CD4-positive, alpha-beta memory T cell (primary cell): ENCODE measurements at regions not wholly inside any gene's neighbourhood (a gene's known extent, or its start where the extent isn't known, plus 50 kb on each side); places are given as distances from the start of the nearest gene placed in this dataset.
"Not testable (repeated sequence)": the region's sequence is repeated elsewhere in the genome, so short reads cannot be mapped to it uniquely, and the experiment has no call there.

ENCODE experiments used
- CTCF ChIA-PET: fragments of 350-600 bp; sonication (Branson Sonifier 250); formaldehyde crosslinking; loops from one replicate; lab custom pipeline; 2021; ENCODE audit warnings: inconsistent platforms; ENCODE audit not compliant: partially characterized antibody; lab: Charles Lee
- POLR2A ChIA-PET: fragments of 350-600 bp; sonication (Branson Sonifier 250); formaldehyde crosslinking; loops from one replicate; lab custom pipeline; 2021; ENCODE audit not compliant: partially characterized antibody; lab: Charles Lee
- DNase-seq, 5 donors: peaks; one replicate each; pipeline versions ENCODE4 v3.0.0 to v3.0.0-alpha.2; 2020 to 2022; ENCODE audit warnings: mixed read lengths in 1 of 5
- H3K27ac ChIP-seq: one replicate; pipeline ENCODE4 v1.7.0; 2013; ENCODE audit warnings: low read depth, low read length
- H3K27me3 ChIP-seq: 2 replicates; pipeline ENCODE4 v1.7.0; 2013; ENCODE audit warnings: mild to moderate bottlenecking, low read length, moderate library complexity; ENCODE audit not compliant: insufficient read depth
- H3K36me3 ChIP-seq: 2 replicates; pipeline ENCODE4 v1.7.0; 2013; ENCODE audit warnings: mild to moderate bottlenecking, low read length, moderate library complexity; ENCODE audit not compliant: insufficient read depth
- H3K4me1 ChIP-seq: 2 replicates; pipeline ENCODE4 v1.7.0; 2013; ENCODE audit warnings: mild to moderate bottlenecking, low read length, moderate library complexity; ENCODE audit not compliant: insufficient read depth
- H3K4me3 ChIP-seq, 2 donors: one replicate each; pipeline ENCODE4 v1.7.0; 2013; ENCODE audit warnings: low read length in 2 of 2, mild to moderate bottlenecking in 1 of 2
- H3K9me3 ChIP-seq, 2 donors: one replicate each; pipeline ENCODE4 v1.7.0; 2013; ENCODE audit warnings: low read length in 2 of 2, control low read depth in 1 of 2; ENCODE audit not compliant: control insufficient read depth in 1 of 2
- H3K27ac Mint-ChIP-seq, 7 donors: one replicate each; pipeline ENCODE4 v1.8.0; 2020 to 2021; ENCODE audit warnings: mixed read lengths in 7 of 7, mild to moderate bottlenecking in 6 of 7, inconsistent platforms in 3 of 7, moderate library complexity in 3 of 7
- H3K27me3 Mint-ChIP-seq, 2 donors: one replicate each; pipeline ENCODE4 v1.8.0; 2020 to 2021; ENCODE audit warnings: mixed read lengths in 2 of 2
- H3K36me3 Mint-ChIP-seq, 2 donors: one replicate each; pipeline ENCODE4 v1.8.0; 2020 to 2021; ENCODE audit warnings: mixed read lengths in 2 of 2, inconsistent platforms in 1 of 2, mild to moderate bottlenecking in 1 of 2
- H3K4me1 Mint-ChIP-seq, 4 donors: one replicate each; pipeline ENCODE4 v1.8.0; 2020 to 2021; ENCODE audit warnings: mixed read lengths in 4 of 4, mild to moderate bottlenecking in 1 of 4
- H3K4me3 Mint-ChIP-seq, 8 donors: one replicate each; pipeline ENCODE4 v1.8.0; 2020 to 2021; ENCODE audit warnings: mixed read lengths in 8 of 8, mild to moderate bottlenecking in 7 of 8, moderate library complexity in 6 of 8, inconsistent platforms in 3 of 8
- H3K9me3 Mint-ChIP-seq, 8 donors: one replicate each; pipeline ENCODE4 v1.8.0; 2020 to 2021; ENCODE audit warnings: mixed read lengths in 8 of 8, mild to moderate bottlenecking in 5 of 8, inconsistent platforms in 3 of 8, moderate library complexity in 1 of 8
- intact Hi-C: fragments of 100-400 bp; cut with micrococcal nuclease; formaldehyde crosslinking; loops from one replicate; pipeline ENCODE4 v1.15.1; 2023

DNA sequence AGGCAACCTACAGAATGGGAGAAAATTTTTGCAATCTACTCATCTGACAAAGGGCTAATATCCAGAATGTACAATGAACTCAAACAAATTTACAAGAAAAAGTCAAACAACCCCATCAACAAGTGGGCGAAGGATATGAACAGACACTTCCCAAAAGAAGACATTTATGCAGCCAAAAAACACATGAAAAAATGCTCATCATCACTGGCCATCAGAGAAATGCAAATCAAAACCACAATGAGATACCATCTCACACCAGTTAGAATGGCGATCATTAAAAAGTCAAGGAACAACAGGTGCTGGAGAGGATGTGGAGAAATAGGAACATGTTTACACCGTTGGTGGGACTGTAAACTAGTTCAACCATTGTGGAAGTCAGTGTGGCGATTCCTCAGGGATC lies 192.2 kb downstream of the RTL9 start:
- H3K27ac Mint-ChIP-seq, H3K4me3 ChIP-seq, H3K9me3 ChIP-seq, H3K27me3 ChIP-seq, H3K27ac ChIP-seq, H3K27me3 Mint-ChIP-seq, H3K4me1 ChIP-seq, H3K4me1 Mint-ChIP-seq, CTCF ChIA-PET, H3K36me3 Mint-ChIP-seq, H3K4me3 Mint-ChIP-seq, POLR2A ChIA-PET, DNase-seq, H3K9me3 Mint-ChIP-seq, intact Hi-C loops, H3K36me3 ChIP-seq: not testable (repeated sequence)

DNA sequence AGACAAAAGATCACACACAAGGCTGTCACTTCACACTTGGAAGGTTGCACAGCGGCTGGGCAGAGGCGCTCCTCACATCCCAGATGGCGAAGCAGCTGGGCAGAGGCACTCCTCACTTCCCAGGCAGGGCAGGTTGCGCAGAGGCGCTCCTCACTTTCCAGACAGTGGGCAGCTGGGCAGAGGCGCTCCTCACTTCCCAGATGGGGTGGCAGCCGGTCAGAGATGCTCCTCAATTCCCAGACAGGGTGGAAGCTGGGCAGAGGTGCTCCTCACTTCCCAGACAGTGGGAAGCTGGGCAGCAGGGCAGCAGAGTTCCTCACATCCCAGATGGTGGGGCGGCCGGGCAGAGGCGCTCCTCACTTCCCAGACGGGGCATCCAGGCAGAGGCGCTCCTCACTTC lies 199.2 kb downstream of the RTL9 start:
- Mint-ChIP-seq H3K9me3 (peaks cover 0 to 10% (median 6%) of the 10 kb centered on the region in 8 donors), H3K4me3 (no peak overlapping the region), H3K27ac (no peak overlapping the region), H3K27me3 (no peaks in the 10 kb centered on the region), H3K36me3 (peaks cover 0 to 5% of the 10 kb centered on the region in 2 donors), H3K4me1 (no peaks in the 10 kb centered on the region)
- CTCF ChIA-PET, result no interaction called here
- peak in 1 of 5 donors; percentile 5 for DNase-seq
- POLR2A ChIA-PET, result no interaction called here
- Histone ChIP-seq H3K36me3 (no peaks in the 10 kb centered on the region), H3K4me3 (no peak overlapping the region), H3K9me3 (no peaks in the 10 kb centered on the region), H3K27me3 (no peaks in the 10 kb centered on the region), H3K27ac (no peak overlapping the region), H3K4me1 (no peaks in the 10 kb centered on the region)
- intact Hi-C loops, result no loop called here

DNA sequence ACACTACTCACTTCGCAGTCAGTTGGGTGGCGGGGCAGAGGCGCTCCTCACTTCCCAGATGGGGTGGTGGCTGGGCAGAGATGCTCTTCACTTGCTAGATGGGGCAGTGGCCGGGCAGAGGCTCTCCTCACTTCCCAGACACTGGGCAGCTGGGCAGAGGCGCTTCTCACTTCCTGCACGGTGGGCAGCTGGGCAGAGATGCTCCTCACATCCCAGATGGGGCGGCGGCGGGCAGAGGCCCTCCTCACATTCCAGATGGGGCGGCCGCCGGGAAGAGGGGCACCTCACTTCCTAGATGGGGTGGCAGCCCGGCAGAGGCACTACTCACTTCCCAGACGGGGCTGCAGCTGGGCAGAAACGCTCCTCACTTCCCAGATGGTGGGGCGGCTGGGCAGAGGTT lies 199.8 kb downstream of the RTL9 start:
- ChIA-PET POLR2A (no interaction called here), CTCF (no interaction called here)
- peaks cover 0 to 5% of the 10 kb centered on the region in 2 donors for H3K36me3 Mint-ChIP-seq
- no peak overlapping the region for H3K27ac Mint-ChIP-seq
- H3K4me3 Mint-ChIP-seq, result no peak overlapping the region
- Histone ChIP-seq H3K27ac (no peak overlapping the region), H3K4me1 (no peaks in the 10 kb centered on the region), H3K4me3 (no peak overlapping the region), H3K27me3 (no peaks in the 10 kb centered on the region), H3K9me3 (no peaks in the 10 kb centered on the region), H3K36me3 (no peaks in the 10 kb centered on the region)
- H3K9me3 Mint-ChIP-seq, result peaks cover 0 to 10% (median 6%) of the 10 kb centered on the region in 8 donors
- H3K27me3 Mint-ChIP-seq, result no peaks in the 10 kb centered on the region
- intact Hi-C loops, result no loop called here
- H3K4me1 Mint-ChIP-seq, result no peaks in the 10 kb centered on the region
- no peak for DNase-seq

DNA sequence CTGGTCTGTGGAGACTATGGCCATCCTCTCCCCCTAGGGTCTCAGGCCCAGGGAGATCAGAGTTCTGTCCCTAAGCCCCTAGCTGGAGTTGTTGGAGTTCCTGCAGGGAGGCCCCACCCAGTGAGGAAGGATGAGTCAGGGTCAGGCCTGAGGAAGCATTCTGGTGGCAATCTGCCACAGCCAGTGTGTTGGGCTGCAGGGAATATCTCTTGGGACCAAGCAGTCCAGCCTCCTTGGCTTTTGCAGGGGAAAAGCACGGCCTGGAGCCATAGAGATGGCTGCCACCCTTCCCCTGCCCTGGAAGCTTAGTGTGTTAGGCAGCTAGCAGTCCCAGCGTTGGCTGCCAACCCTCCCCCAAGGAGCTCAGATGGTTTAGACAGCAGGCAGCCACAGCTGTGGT lies 202.4 kb downstream of the RTL9 start:
- CTCF ChIA-PET, result no interaction called here

DNA sequence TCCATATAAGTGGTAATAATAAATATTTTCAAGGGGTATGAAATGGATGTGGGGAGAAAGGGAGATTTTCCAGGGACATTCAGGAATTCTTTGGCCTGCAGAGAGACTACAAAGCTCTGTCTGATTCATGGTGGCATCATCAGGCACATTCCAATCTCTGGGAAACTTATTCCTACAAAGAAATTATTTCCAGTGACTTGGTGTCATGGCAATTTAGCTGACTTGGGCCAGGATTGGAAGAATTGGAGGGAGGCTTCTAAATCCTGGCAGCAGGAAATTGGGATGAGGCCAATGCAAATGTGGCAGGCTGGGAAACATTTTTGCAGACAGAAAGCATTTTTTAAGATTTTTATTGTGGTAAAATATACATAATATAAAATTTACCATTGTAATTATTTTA lies 204.6 kb downstream of the RTL9 start:
- Mint-ChIP-seq H3K36me3 (peaks cover 0 to 5% of the 10 kb centered on the region in 2 donors), H3K4me1 (no peaks in the 10 kb centered on the region), H3K27me3 (peaks cover 0 to 3% of the 10 kb centered on the region in 2 donors), H3K9me3 (peaks cover 0 to 10% (median 0%) of the 10 kb centered on the region in 8 donors), H3K4me3 (no peak overlapping the region), H3K27ac (no peak overlapping the region)
- intact Hi-C loops, result no loop called here
- H3K4me1 ChIP-seq, result no peaks in the 10 kb centered on the region
- POLR2A ChIA-PET, result no interaction called here
- H3K36me3 ChIP-seq, result no peaks in the 10 kb centered on the region
- H3K27ac ChIP-seq, result no peak overlapping the region
- no peak overlapping the region for H3K4me3 ChIP-seq
- CTCF ChIA-PET, result no interaction called here
- no peaks in the 10 kb centered on the region for H3K9me3 ChIP-seq
- no peaks in the 10 kb centered on the region for H3K27me3 ChIP-seq
- no peak for DNase-seq

More for the DNA sequence above, 202.4 kb downstream of the RTL9 start:
- Mint-ChIP-seq H3K9me3 (peaks cover 0 to 10% (median 5%) of the 10 kb centered on the region in 8 donors), H3K4me3 (no peak overlapping the region), H3K27ac (no peak overlapping the region), H3K4me1 (no peaks in the 10 kb centered on the region), H3K27me3 (peaks cover 0 to 3% of the 10 kb centered on the region in 2 donors), H3K36me3 (peaks cover 0 to 5% of the 10 kb centered on the region in 2 donors)
- H3K9me3 ChIP-seq, result no peaks in the 10 kb centered on the region
- intact Hi-C loops, result no loop called here
- no peaks in the 10 kb centered on the region for H3K27me3 ChIP-seq
- peak in 1 of 5 donors; percentile 13 for DNase-seq
- H3K4me3 ChIP-seq, result no peak overlapping the region
- no peaks in the 10 kb centered on the region for H3K36me3 ChIP-seq
- POLR2A ChIA-PET, result no interaction called here
- no peak overlapping the region for H3K27ac ChIP-seq
- H3K4me1 ChIP-seq, result no peaks in the 10 kb centered on the region

DNA sequence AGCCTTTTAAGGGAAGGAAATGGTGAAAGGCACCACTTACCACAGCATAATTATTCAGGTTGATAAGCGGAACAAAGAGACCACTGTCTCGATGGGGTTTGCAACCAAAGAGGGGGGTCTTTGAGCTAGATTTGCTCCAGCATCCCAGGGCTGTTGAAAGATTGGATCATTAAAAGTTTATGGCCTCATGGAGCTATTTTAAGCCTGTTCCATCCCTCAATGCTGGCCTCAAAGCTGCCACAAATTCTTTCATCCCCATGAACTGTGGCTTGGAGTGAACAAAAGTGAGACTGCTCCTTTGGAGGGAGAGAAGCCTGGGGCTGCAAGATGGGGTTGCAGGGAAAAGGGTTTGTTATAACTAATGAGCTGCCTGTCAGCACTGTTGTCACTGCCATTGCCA lies 209.8 kb downstream of the RTL9 start:
- H3K36me3 ChIP-seq, result no peaks in the 10 kb centered on the region
- POLR2A ChIA-PET, result no interaction called here
- H3K4me3 Mint-ChIP-seq, result no peak overlapping the region
- H3K4me3 ChIP-seq, result no peak overlapping the region
- no peak for DNase-seq
- H3K36me3 Mint-ChIP-seq, result no peaks in the 10 kb centered on the region
- H3K4me1 ChIP-seq, result no peaks in the 10 kb centered on the region
- H3K27me3 ChIP-seq, result no peaks in the 10 kb centered on the region
- CTCF ChIA-PET, result no interaction called here
- H3K27me3 Mint-ChIP-seq, result peaks cover 2 to 3% of the 10 kb centered on the region in 2 donors
- intact Hi-C loops, result no loop called here
- peaks cover 0 to 4% (median 0%) of the 10 kb centered on the region in 8 donors for H3K9me3 Mint-ChIP-seq
- no peak overlapping the region for H3K27ac ChIP-seq
- H3K27ac Mint-ChIP-seq, result no peak overlapping the region
- no peaks in the 10 kb centered on the region for H3K9me3 ChIP-seq
- peaks cover 0 to 6% (median 3%) of the 10 kb centered on the region in 4 donors for H3K4me1 Mint-ChIP-seq

DNA sequence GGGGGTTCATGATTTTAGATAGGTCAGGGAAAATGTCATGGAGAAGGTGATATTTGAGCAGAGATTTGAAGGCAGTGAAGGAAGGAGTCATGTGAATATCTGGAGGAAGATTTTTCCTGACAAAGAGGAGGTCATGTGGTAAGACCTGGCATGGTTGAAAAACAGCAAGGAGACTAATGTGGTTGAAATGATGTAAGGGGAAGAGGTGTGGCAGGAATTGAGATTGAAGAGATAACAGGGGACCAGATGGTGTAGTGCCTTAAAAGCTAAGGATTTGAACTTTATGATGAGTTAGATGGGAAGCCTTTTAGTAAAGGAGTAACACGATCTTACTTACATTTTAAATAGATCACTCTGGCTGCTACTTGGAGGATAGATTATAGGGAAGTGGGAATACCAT lies 210.9 kb downstream of the RTL9 start:
- no peaks in the 10 kb centered on the region for H3K4me1 ChIP-seq
- H3K9me3 ChIP-seq, result no peaks in the 10 kb centered on the region
- H3K4me3 ChIP-seq, result no peak overlapping the region
- intact Hi-C loops, result no loop called here
- H3K27me3 Mint-ChIP-seq, result peaks cover 0 to 2% of the 10 kb centered on the region in 2 donors
- H3K27me3 ChIP-seq, result no peaks in the 10 kb centered on the region
- ChIA-PET CTCF (no interaction called here), POLR2A (no interaction called here)
- no peaks in the 10 kb centered on the region for H3K36me3 Mint-ChIP-seq
- H3K4me3 Mint-ChIP-seq, result no peak overlapping the region
- DNase-seq, result no peak
- H3K27ac ChIP-seq, result no peak overlapping the region
- H3K36me3 ChIP-seq, result no peaks in the 10 kb centered on the region
- peaks cover 0 to 4% (median 0%) of the 10 kb centered on the region in 8 donors for H3K9me3 Mint-ChIP-seq
- H3K27ac Mint-ChIP-seq, result no peak overlapping the region
- H3K4me1 Mint-ChIP-seq, result peaks cover 0 to 6% (median 3%) of the 10 kb centered on the region in 4 donors

DNA sequence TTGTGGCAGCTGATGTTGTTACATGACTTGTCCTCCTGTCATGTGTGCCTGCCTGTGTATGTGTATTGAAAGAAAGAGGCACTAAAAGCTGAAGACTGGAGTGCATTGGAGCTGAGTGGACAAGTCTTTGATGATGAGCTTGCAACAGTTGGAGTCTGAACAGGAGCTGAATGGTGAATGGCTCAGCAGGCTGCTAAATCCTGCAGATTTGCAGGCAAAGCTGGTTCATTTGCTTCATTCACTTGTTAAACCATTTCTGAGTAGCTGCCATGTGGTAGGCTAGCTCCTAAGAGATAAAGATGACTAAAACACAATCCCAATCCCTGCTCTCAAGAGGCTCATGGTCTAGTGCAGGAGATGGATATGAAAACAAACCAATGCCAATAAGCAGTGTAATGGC lies 217.3 kb downstream of the CHRDL1 start:
- Mint-ChIP-seq H3K27ac (no peak overlapping the region), H3K9me3 (peaks cover 0 to 6% (median 0%) of the 10 kb centered on the region in 8 donors), H3K27me3 (peaks cover 2 to 3% of the 10 kb centered on the region in 2 donors), H3K36me3 (no peaks in the 10 kb centered on the region), H3K4me1 (no peaks in the 10 kb centered on the region), H3K4me3 (no peak overlapping the region)
- no peak for DNase-seq
- Histone ChIP-seq H3K36me3 (no peaks in the 10 kb centered on the region), H3K27ac (no peak overlapping the region), H3K4me1 (no peaks in the 10 kb centered on the region), H3K9me3 (no peaks in the 10 kb centered on the region), H3K27me3 (no peaks in the 10 kb centered on the region), H3K4me3 (no peak overlapping the region)
- ChIA-PET CTCF (no interaction called here), POLR2A (no interaction called here)
- intact Hi-C loops, result no loop called here
